ENCODE measurements at regions not wholly inside any gene's neighbourhood (a gene's known extent, or its start where the extent isn't known, plus 50 kb on each side); places are given as distances from the start of the nearest gene placed in this dataset.

DNA sequence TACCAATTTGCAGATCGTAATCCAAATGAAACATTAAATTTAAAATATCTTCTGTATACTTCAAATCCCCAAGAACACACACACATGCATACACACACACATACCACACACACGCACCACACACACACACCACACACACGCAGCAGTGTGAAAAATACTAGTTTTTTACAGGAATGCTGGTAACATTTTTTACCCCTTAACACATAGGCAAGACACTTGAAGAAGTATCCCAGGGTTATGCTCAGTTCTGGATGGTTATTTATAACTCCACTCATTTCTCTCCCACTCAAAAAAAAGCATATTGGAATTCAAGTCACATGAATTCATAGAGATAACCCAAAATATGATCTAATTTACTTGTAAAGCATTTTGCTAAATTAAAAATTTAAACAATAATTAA lies 325.5 kb upstream of the SLC7A11 start:
- TF ChIP-seq EP300 (IDR thresholded peaks at IDR 0.05; ENCODE audit: borderline replicate concordance) (no peak), EGR1 (IDR thresholded peaks at IDR 0.05) (no peak), TEAD4 (IDR thresholded peaks at IDR 0.05) (no peak), RAD21 (IDR thresholded peaks at IDR 0.05; ENCODE audit: low read depth) (no peak), TCF12 (IDR thresholded peaks at IDR 0.05; ENCODE audit: low read depth) (no peak), ZBTB7A (IDR thresholded peaks at IDR 0.05; ENCODE audit: low read depth) (no peak), CEBPB (IDR thresholded peaks at IDR 0.05) (no peak)
- TF ChIP-seq, protein P1, sequence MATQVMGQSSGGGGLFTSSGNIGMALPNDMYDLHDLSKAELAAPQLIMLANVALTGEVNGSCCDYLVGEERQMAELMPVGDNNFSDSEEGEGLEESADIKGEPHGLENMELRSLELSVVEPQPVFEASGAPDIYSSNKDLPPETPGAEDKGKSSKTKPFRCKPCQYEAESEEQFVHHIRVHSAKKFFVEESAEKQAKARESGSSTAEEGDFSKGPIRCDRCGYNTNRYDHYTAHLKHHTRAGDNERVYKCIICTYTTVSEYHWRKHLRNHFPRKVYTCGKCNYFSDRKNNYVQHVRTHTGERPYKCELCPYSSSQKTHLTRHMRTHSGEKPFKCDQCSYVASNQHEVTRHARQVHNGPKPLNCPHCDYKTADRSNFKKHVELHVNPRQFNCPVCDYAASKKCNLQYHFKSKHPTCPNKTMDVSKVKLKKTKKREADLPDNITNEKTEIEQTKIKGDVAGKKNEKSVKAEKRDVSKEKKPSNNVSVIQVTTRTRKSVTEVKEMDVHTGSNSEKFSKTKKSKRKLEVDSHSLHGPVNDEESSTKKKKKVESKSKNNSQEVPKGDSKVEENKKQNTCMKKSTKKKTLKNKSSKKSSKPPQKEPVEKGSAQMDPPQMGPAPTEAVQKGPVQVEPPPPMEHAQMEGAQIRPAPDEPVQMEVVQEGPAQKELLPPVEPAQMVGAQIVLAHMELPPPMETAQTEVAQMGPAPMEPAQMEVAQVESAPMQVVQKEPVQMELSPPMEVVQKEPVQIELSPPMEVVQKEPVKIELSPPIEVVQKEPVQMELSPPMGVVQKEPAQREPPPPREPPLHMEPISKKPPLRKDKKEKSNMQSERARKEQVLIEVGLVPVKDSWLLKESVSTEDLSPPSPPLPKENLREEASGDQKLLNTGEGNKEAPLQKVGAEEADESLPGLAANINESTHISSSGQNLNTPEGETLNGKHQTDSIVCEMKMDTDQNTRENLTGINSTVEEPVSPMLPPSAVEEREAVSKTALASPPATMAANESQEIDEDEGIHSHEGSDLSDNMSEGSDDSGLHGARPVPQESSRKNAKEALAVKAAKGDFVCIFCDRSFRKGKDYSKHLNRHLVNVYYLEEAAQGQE (IDR thresholded peaks at IDR 0.05; ENCODE audit: low read depth): no peak
- TF ChIP-seq, protein P2, sequence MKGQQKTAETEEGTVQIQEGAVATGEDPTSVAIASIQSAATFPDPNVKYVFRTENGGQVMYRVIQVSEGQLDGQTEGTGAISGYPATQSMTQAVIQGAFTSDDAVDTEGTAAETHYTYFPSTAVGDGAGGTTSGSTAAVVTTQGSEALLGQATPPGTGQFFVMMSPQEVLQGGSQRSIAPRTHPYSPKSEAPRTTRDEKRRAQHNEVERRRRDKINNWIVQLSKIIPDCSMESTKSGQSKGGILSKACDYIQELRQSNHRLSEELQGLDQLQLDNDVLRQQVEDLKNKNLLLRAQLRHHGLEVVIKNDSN (IDR thresholded peaks at IDR 0.05): no peak

Data from Ishikawa (cell line).